GM23338 (cell line): ENCODE measurements at regions not wholly inside any gene's neighbourhood (a gene's known extent, or its start where the extent isn't known, plus 50 kb on each side); places are given as distances from the start of the nearest gene placed in this dataset.

Experiments
- ATAC-seq: fragments of 200-7000 bp; cut with Tn5 transposase; 3 replicates; pipeline ENCODE4 v1.9.1; 2020
- DNase-seq: peaks from one replicate; pipeline ENCODE4 v3.0.0-alpha.2; 2015; ENCODE audit warnings: low spot score
- H2AFZ ChIP-seq: fragments of 200-600 bp; sonication (generic); 2 replicates; pipeline ENCODE4 v1.8.0; 2016; ENCODE audit warnings: antibody characterized with exemption, mild to moderate bottlenecking, moderate library complexity
- H3F3A ChIP-seq: fragments of 200-600 bp; sonication (generic); replicated peaks from 2 replicates; pipeline ENCODE4 v1.8.0; 2017; ENCODE audit warnings: antibody characterized with exemption, mixed run types, low read depth
- H3K27ac ChIP-seq: fragments of 200-600 bp; sonication (generic); 2 replicates; pipeline ENCODE4 v1.6.1; 2016; ENCODE audit warnings: low read depth
- H3K27me3 ChIP-seq: fragments of 200-600 bp; sonication (generic); 2 replicates; pipeline ENCODE4 v1.8.0; 2016; ENCODE audit warnings: mild to moderate bottlenecking, mixed run types, moderate library complexity; ENCODE audit not compliant: insufficient read depth
- H3K36me3 ChIP-seq: fragments of 200-600 bp; sonication (generic); 2 replicates; pipeline ENCODE4 v1.8.0; 2016; ENCODE audit warnings: mild to moderate bottlenecking; ENCODE audit not compliant: insufficient read depth
- H3K4me1 ChIP-seq: fragments of 200-600 bp; sonication (generic); 2 replicates; pipeline ENCODE4 v1.8.0; 2016; ENCODE audit warnings: mild to moderate bottlenecking, moderate library complexity; ENCODE audit not compliant: insufficient read depth
- H3K4me2 ChIP-seq: fragments of 200-600 bp; sonication (generic); 2 replicates; pipeline ENCODE4 v1.7.1; 2017; ENCODE audit warnings: mixed run types
- H3K4me3 ChIP-seq: fragments of 200-600 bp; sonication (generic); 2 replicates; pipeline ENCODE4 v1.6.1; 2016; ENCODE audit warnings: mixed run types
- H3K79me2 ChIP-seq: fragments of 200-600 bp; sonication (generic); replicated peaks from 2 replicates; pipeline ENCODE4 v1.8.0; 2017; ENCODE audit warnings: mild to moderate bottlenecking; ENCODE audit not compliant: insufficient read depth
- H3K9me2 ChIP-seq: fragments of 200-600 bp; sonication (generic); 2 replicates; pipeline ENCODE4 v1.8.0; 2017; ENCODE audit not compliant: insufficient read depth
- H4K20me1 ChIP-seq: fragments of 200-600 bp; sonication (generic); replicated peaks from 2 replicates; pipeline ENCODE4 v1.8.0; 2017; ENCODE audit warnings: mild to moderate bottlenecking; ENCODE audit not compliant: insufficient read depth
- H3K27ac Mint-ChIP-seq: 2 replicates; pipeline ENCODE4 v1.8.0; 2020; ENCODE audit warnings: inconsistent platforms, mild to moderate bottlenecking, moderate library complexity, mixed read lengths
- H3K27me3 Mint-ChIP-seq: 3 replicates; pipeline ENCODE4 v1.8.0; 2022; ENCODE audit warnings: low read depth, mild to moderate bottlenecking, moderate library complexity, mixed read lengths, inconsistent platforms; ENCODE audit not compliant: insufficient read depth, poor library complexity
- H3K36me3 Mint-ChIP-seq: 3 replicates; pipeline ENCODE4 v1.8.0; 2021; ENCODE audit warnings: low read depth, mild to moderate bottlenecking, inconsistent platforms, moderate library complexity, mixed read lengths
- H3K4me1 Mint-ChIP-seq: 3 replicates; pipeline ENCODE4 v1.8.0; 2020; ENCODE audit warnings: mild to moderate bottlenecking, inconsistent platforms, mixed read lengths
- H3K4me3 Mint-ChIP-seq: 3 replicates; pipeline ENCODE4 v1.8.0; 2021; ENCODE audit warnings: moderate library complexity, mild to moderate bottlenecking, inconsistent platforms, mixed read lengths
- H3K9me3 Mint-ChIP-seq: 3 replicates; pipeline ENCODE4 v1.8.0; 2020; ENCODE audit warnings: moderate library complexity, mild to moderate bottlenecking, inconsistent platforms, mixed read lengths
- EZH2 ChIP-seq: fragments of 200-600 bp; sonication (generic); IDR thresholded peaks from one replicate; pipeline ENCODE4 v1.8.0; 2017; ENCODE audit warnings: antibody characterized with exemption, mild to moderate bottlenecking, low read depth; ENCODE audit not compliant: unreplicated experiment
- EZH2phosphoT487 ChIP-seq: fragments of 200-600 bp; sonication (generic); IDR thresholded peaks from one replicate; pipeline ENCODE4 v1.8.1; 2018; ENCODE audit warnings: antibody characterized with exemption; ENCODE audit not compliant: unreplicated experiment
- JUNB ChIP-seq: IDR thresholded peaks from one replicate; pipeline ENCODE4 v1.6.1; 2016; ENCODE audit warnings: antibody characterized with exemption; ENCODE audit not compliant: unreplicated experiment
- POLR2AphosphoS5 ChIP-seq: IDR thresholded peaks from 2 replicates; pipeline ENCODE4 v1.6.1; 2016; ENCODE audit warnings: antibody characterized with exemption, low read depth
- STAT1 ChIP-seq: IDR thresholded peaks from one replicate; pipeline ENCODE4 v1.6.1; 2016; ENCODE audit warnings: antibody characterized with exemption; ENCODE audit not compliant: unreplicated experiment
- ZNF114 ChIP-seq: fragments of 250-450 bp; sonication (Bioruptor Pico); IDR thresholded peaks from 2 replicates; pipeline ENCODE4 v1.5.0; 2020; ENCODE audit warnings: mild to moderate bottlenecking, moderate library complexity
- ZNF331 ChIP-seq: fragments of 250-450 bp; sonication (Bioruptor Pico); IDR thresholded peaks from 2 replicates; pipeline ENCODE4 v1.5.0; 2020; ENCODE audit warnings: low read depth, mild to moderate bottlenecking, moderate library complexity
- TF ChIP-seq, protein P1 (sequence below): IDR thresholded peaks from one replicate; pipeline ENCODE4 v1.6.1; 2018; ENCODE audit warnings: antibody characterized with exemption; ENCODE audit not compliant: unreplicated experiment
- TF ChIP-seq, protein P2 (sequence below), 2 experiments: fragments of 200-600 bp in 1 of 2; sonication (generic) in 1 of 2; conservative IDR thresholded peaks; 2 replicates each; pipeline versions ENCODE4 v1.5.1 to v1.6.1; 2016 to 2017; ENCODE audit warnings: antibody characterized with exemption in 2 of 2, low read depth in 2 of 2, mild to moderate bottlenecking in 2 of 2, moderate library complexity in 1 of 2
- TF ChIP-seq, protein P3 (sequence below): IDR thresholded peaks from 2 replicates; pipeline ENCODE4 v1.6.1; 2016; ENCODE audit warnings: antibody characterized with exemption

DNA sequence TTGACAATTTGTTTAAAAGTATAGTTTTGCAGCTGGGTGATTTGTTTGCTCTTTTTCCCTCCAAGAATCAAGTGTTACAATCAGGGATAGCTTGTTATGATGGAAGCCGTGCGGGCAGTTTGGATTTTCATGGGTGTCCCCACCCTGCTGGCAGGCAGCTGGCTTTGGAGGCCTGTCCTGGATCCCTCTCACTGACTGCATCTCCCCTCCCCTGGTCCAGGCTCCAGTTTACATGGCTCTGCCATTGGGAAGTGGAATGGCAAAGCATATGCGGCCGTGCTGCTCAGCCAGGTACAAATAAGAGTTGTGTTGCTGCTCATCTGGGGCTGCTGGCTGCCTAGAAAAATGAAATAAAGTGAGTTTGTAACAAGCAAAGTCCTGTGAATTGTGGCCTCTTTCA, 76.0 kb downstream of the CXCL12 start:
- H3K79me2 ChIP-seq = no peaks in the 10 kb centered on the region
- no peak overlapping the region for H3K27ac ChIP-seq
- H3K4me1 Mint-ChIP-seq = peaks cover 16% of the 10 kb centered on the region
- no peak for TF ChIP-seq EZH2phosphoT487
- TF ChIP-seq ZNF331 (CRISPR knock-in tag) = no peak
- TF ChIP-seq, protein P1, sequence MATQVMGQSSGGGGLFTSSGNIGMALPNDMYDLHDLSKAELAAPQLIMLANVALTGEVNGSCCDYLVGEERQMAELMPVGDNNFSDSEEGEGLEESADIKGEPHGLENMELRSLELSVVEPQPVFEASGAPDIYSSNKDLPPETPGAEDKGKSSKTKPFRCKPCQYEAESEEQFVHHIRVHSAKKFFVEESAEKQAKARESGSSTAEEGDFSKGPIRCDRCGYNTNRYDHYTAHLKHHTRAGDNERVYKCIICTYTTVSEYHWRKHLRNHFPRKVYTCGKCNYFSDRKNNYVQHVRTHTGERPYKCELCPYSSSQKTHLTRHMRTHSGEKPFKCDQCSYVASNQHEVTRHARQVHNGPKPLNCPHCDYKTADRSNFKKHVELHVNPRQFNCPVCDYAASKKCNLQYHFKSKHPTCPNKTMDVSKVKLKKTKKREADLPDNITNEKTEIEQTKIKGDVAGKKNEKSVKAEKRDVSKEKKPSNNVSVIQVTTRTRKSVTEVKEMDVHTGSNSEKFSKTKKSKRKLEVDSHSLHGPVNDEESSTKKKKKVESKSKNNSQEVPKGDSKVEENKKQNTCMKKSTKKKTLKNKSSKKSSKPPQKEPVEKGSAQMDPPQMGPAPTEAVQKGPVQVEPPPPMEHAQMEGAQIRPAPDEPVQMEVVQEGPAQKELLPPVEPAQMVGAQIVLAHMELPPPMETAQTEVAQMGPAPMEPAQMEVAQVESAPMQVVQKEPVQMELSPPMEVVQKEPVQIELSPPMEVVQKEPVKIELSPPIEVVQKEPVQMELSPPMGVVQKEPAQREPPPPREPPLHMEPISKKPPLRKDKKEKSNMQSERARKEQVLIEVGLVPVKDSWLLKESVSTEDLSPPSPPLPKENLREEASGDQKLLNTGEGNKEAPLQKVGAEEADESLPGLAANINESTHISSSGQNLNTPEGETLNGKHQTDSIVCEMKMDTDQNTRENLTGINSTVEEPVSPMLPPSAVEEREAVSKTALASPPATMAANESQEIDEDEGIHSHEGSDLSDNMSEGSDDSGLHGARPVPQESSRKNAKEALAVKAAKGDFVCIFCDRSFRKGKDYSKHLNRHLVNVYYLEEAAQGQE = no peak
- TF ChIP-seq, protein P2, sequence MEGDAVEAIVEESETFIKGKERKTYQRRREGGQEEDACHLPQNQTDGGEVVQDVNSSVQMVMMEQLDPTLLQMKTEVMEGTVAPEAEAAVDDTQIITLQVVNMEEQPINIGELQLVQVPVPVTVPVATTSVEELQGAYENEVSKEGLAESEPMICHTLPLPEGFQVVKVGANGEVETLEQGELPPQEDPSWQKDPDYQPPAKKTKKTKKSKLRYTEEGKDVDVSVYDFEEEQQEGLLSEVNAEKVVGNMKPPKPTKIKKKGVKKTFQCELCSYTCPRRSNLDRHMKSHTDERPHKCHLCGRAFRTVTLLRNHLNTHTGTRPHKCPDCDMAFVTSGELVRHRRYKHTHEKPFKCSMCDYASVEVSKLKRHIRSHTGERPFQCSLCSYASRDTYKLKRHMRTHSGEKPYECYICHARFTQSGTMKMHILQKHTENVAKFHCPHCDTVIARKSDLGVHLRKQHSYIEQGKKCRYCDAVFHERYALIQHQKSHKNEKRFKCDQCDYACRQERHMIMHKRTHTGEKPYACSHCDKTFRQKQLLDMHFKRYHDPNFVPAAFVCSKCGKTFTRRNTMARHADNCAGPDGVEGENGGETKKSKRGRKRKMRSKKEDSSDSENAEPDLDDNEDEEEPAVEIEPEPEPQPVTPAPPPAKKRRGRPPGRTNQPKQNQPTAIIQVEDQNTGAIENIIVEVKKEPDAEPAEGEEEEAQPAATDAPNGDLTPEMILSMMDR (conservative IDR thresholded peaks at IDR 0.05; ENCODE audit: low read depth in 2 of 2) = no peak
- TF ChIP-seq POLR2AphosphoS5 = no peak
- TF ChIP-seq ZNF114 = no peak
- TF ChIP-seq EZH2 = no peak
- TF ChIP-seq JUNB = no peak
- no peak for TF ChIP-seq STAT1
- TF ChIP-seq, protein P3, sequence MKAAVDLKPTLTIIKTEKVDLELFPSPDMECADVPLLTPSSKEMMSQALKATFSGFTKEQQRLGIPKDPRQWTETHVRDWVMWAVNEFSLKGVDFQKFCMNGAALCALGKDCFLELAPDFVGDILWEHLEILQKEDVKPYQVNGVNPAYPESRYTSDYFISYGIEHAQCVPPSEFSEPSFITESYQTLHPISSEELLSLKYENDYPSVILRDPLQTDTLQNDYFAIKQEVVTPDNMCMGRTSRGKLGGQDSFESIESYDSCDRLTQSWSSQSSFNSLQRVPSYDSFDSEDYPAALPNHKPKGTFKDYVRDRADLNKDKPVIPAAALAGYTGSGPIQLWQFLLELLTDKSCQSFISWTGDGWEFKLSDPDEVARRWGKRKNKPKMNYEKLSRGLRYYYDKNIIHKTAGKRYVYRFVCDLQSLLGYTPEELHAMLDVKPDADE = no peak
- H3K4me3 Mint-ChIP-seq = no peak overlapping the region; the same call in 2 of the 3 replicates
- H3K4me2 ChIP-seq = no peak overlapping the region
- H3K27ac Mint-ChIP-seq = no peak overlapping the region
- H3K36me3 ChIP-seq = no peaks in the 10 kb centered on the region
- no peak for DNase-seq
- H3K27me3 Mint-ChIP-seq = peaks cover 24% of the 10 kb centered on the region
- no peak overlapping the region for H2AFZ ChIP-seq
- no peak for ATAC-seq
- H3K9me2 ChIP-seq = no peaks in the 10 kb centered on the region
- no peaks in the 10 kb centered on the region for H3F3A ChIP-seq
- peaks cover 4% of the 10 kb centered on the region; the same call in 1 of the 2 replicates for H3K4me1 ChIP-seq
- peaks cover 7% of the 10 kb centered on the region for H3K36me3 Mint-ChIP-seq
- peaks cover 13% of the 10 kb centered on the region for H3K9me3 Mint-ChIP-seq
- H4K20me1 ChIP-seq = no peaks in the 10 kb centered on the region
- H3K27me3 ChIP-seq = peaks cover 25% of the 10 kb centered on the region
- H3K4me3 ChIP-seq = no peak overlapping the region

DNA sequence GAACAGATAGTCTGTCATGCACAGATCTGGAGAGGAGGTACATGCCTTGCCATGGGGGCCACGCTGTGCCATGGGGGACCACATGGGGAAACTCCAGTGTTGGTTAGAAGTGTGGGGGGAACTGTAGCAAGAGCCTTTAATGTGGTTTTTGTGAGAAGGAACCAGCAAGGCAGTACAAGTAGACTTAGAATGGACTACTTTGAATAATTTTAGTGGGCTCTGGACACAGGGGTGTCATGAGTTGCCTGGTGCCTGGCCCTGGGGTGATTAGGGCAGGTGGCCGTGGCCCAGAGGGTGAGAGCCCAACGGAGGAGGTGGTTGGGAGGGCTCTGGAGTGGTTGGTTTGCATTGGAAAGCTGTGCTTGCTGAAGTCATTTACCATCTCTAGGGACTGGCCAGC, 77.2 kb downstream of the CXCL12 start:
- no peak overlapping the region for H3K27ac Mint-ChIP-seq
- peaks cover 4% of the 10 kb centered on the region; the same call in 1 of the 2 replicates for H3K4me1 ChIP-seq
- H3K27me3 ChIP-seq = peaks cover 25% of the 10 kb centered on the region
- no peak overlapping the region for H3K27ac ChIP-seq
- H3K4me2 ChIP-seq = no peak overlapping the region
- H3K9me3 Mint-ChIP-seq = peaks cover 25% of the 10 kb centered on the region
- H2AFZ ChIP-seq = no peak overlapping the region
- H3K36me3 Mint-ChIP-seq = peaks cover 18% of the 10 kb centered on the region
- ATAC-seq = no peak
- no peaks in the 10 kb centered on the region for H4K20me1 ChIP-seq
- TF ChIP-seq, protein P1 = no peak
- TF ChIP-seq JUNB = no peak
- TF ChIP-seq EZH2 = no peak
- DNase-seq = no peak
- peaks cover 20% of the 10 kb centered on the region for H3K27me3 Mint-ChIP-seq
- no peaks in the 10 kb centered on the region for H3F3A ChIP-seq
- no peaks in the 10 kb centered on the region for H3K36me3 ChIP-seq
- H3K4me1 Mint-ChIP-seq = peaks cover 16% of the 10 kb centered on the region
- no peak overlapping the region for H3K4me3 ChIP-seq
- H3K9me2 ChIP-seq = peaks cover 2% of the 10 kb centered on the region; the same call in 1 of the 2 replicates
- no peak overlapping the region for H3K4me3 Mint-ChIP-seq
- no peaks in the 10 kb centered on the region for H3K79me2 ChIP-seq
